B cell (primary cell): ENCODE measurements at regions not wholly inside any gene's neighbourhood (a gene's known extent, or its start where the extent isn't known, plus 50 kb on each side); places are given as distances from the start of the nearest gene placed in this dataset.

Source experiments
- ATAC-seq: fragments of 200-7000 bp; cut with Tn5 transposase; one replicate; pipeline ENCODE4 v1.10.0; 2021; ENCODE audit warnings: low read depth, mild to moderate bottlenecking, moderate number of reproducible peaks, moderate library complexity
- CTCF ChIA-PET: fragments of 350-600 bp; sonication (Branson Sonifier 250); formaldehyde crosslinking; loops from one replicate; lab custom pipeline; 2021; ENCODE audit warnings: antibody characterized with exemption, inconsistent platforms; lab: Charles Lee
- POLR2A ChIA-PET: fragments of 350-600 bp; sonication (Branson Sonifier 250); formaldehyde crosslinking; loops from one replicate; lab custom pipeline; 2021; ENCODE audit warnings: antibody characterized with exemption; lab: Charles Lee
- DNase-seq: peaks from one replicate; pipeline ENCODE4 v3.0.0; 2013
- H2AFZ ChIP-seq: 2 replicates; pipeline ENCODE4 v1.6.1; 2012; ENCODE audit warnings: mild to moderate bottlenecking, low read depth, low read length; ENCODE audit not compliant: insufficient read depth, poor library complexity, severe bottlenecking
- H3K27ac ChIP-seq, 2 donors: 1 replicate in 1 of 2; 2 replicates in 1 of 2; pipeline ENCODE4 v1.5.1; 2012 to 2013; ENCODE audit warnings: low read length in 2 of 2, mild to moderate bottlenecking in 2 of 2, moderate library complexity in 1 of 2
- H3K27me3 ChIP-seq, 4 experiments: fragments of 200-600 bp in 1 of 4; sonication (generic) in 1 of 4; replicated peaks in 1 of 4; 1 replicate in 2 of 4; 2 replicates in 2 of 4; pipeline versions ENCODE4 v1.6.1 to v1.7.0; 2013 to 2016; ENCODE audit warnings: low read length in 3 of 4, mild to moderate bottlenecking in 2 of 4, mixed read lengths in 1 of 4, moderate library complexity in 1 of 4; ENCODE audit not compliant: insufficient read depth in 4 of 4, control insufficient read depth in 3 of 4; ENCODE audit errors: control extremely low read depth in 1 of 4
- H3K36me3 ChIP-seq, 2 experiments: replicated peaks in 1 of 2; 1 replicate in 1 of 2; 2 replicates in 1 of 2; pipeline versions ENCODE4 v1.6.1 to v1.7.1; 2013; ENCODE audit warnings: low read length in 1 of 2; ENCODE audit not compliant: insufficient read depth in 2 of 2, control insufficient read depth in 1 of 2; ENCODE audit errors: control extremely low read depth in 1 of 2, extremely low read depth in 1 of 2
- H3K4me1 ChIP-seq, 2 donors: fragments of 200-600 bp in 1 of 2; sonication (generic) in 1 of 2; 1 replicate in 1 of 2; 2 replicates in 1 of 2; pipeline versions ENCODE4 v1.5.1 to v1.6.1; 2013 to 2017; ENCODE audit warnings: low read length in 2 of 2; ENCODE audit not compliant: control insufficient read depth in 2 of 2, insufficient read depth in 2 of 2
- H3K4me2 ChIP-seq: replicated peaks from 2 replicates; pipeline ENCODE3; 2012; ENCODE audit warnings: mild to moderate bottlenecking, low read depth, low read length; ENCODE audit not compliant: poor library complexity, severe bottlenecking
- H3K4me3 ChIP-seq, 5 experiments: fragments of 200-600 bp in 1 of 5; sonication (generic) in 1 of 5; 1 replicate in 3 of 5; 2 replicates in 2 of 5; pipeline versions ENCODE4 v1.5.1 to v1.7.0; 2011 to 2016; ENCODE audit warnings: low read length in 4 of 5, mild to moderate bottlenecking in 4 of 5, low read depth in 2 of 5, control low read depth in 1 of 5, moderate library complexity in 1 of 5; ENCODE audit not compliant: insufficient read depth in 1 of 5; ENCODE audit errors: control extremely low read depth in 1 of 5, extremely low read depth in 1 of 5
- H3K79me2 ChIP-seq: fragments of 200-600 bp; sonication (generic); one replicate; pipeline ENCODE4 v1.6.0; 2016; ENCODE audit warnings: low read length; ENCODE audit not compliant: control insufficient read depth, insufficient read depth
- H3K9ac ChIP-seq: fragments of 200-600 bp; sonication (generic); 2 replicates; pipeline ENCODE4 v1.6.1; 2017; ENCODE audit warnings: mild to moderate bottlenecking, low read length, moderate library complexity
- H3K9me3 ChIP-seq, 3 donors: one replicate each; pipeline versions ENCODE4 v1.6.1 to v1.7.1; 2013; ENCODE audit warnings: low read length in 2 of 3; ENCODE audit not compliant: control insufficient read depth in 2 of 3, insufficient read depth in 1 of 3; ENCODE audit errors: control extremely low read depth in 1 of 3
- H4K20me1 ChIP-seq: 2 replicates; pipeline ENCODE4 v1.6.0; 2012; ENCODE audit warnings: mild to moderate bottlenecking, low read length; ENCODE audit not compliant: insufficient read depth, control insufficient read depth, poor library complexity, severe bottlenecking
- H3K27ac Mint-ChIP-seq: one replicate; pipeline ENCODE4 v1.8.0; 2021; ENCODE audit warnings: mixed read lengths
- H3K27me3 Mint-ChIP-seq: one replicate; pipeline ENCODE4 v1.8.0; 2021; ENCODE audit warnings: mixed read lengths
- H3K4me1 Mint-ChIP-seq: one replicate; pipeline ENCODE4 v1.8.0; 2021; ENCODE audit warnings: mixed read lengths
- H3K4me3 Mint-ChIP-seq: one replicate; pipeline ENCODE4 v1.8.0; 2021; ENCODE audit warnings: mixed read lengths
- H3K9me3 Mint-ChIP-seq: one replicate; pipeline ENCODE4 v1.8.0; 2022; ENCODE audit warnings: mixed read lengths; ENCODE audit not compliant: insufficient read depth
- EZH2 ChIP-seq: IDR thresholded peaks from 2 replicates; pipeline ENCODE4 v1.6.1; 2012; ENCODE audit warnings: borderline replicate concordance, low read depth, mild to moderate bottlenecking, moderate library complexity, low read length; ENCODE audit not compliant: insufficient read depth, poor library complexity, severe bottlenecking
- WGBS: methylation state at CpG from one replicate; pipeline ENCODE4 v1.1.5; 2013; ENCODE audit warnings: missing lambda C conversion rate; ENCODE audit not compliant: insufficient coverage; 5-methylcytosine and 5-hydroxymethylcytosine counted together
- intact Hi-C: fragments of 100-400 bp; cut with micrococcal nuclease; formaldehyde crosslinking; loops from one replicate; pipeline ENCODE4 v1.10.0; 2022
- TF ChIP-seq, protein P1 (sequence below): fragments of 200-600 bp; IDR thresholded peaks from one replicate; pipeline ENCODE4 v1.8.0; 2022; ENCODE audit warnings: antibody characterized with exemption, mild to moderate bottlenecking

DNA sequence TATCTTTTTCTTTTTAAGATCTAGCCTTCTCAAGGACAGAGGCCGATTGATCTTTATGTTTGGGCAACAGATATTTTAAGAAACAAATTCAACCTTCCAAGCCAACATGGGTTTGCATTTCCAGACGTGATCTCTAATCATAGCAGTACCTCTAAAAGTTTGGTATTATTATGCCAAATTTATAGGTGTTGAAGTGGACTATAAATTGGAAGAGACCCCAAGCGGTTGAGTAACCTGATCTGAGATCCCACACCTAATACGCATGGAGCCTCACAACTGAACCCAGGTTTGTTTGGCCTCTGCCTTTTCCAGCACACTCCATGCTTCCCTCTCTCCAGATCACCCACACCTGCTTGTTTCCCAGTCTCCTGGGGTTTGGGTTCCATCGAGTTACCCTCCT is 116.5 kb downstream of the DDX1 start:
- no peaks in the 10 kb centered on the region for H3K4me1 ChIP-seq
- ChIA-PET POLR2A (no interaction called here), CTCF (no interaction called here)
- H4K20me1 ChIP-seq: no peaks in the 10 kb centered on the region
- DNase-seq: no peak
- H3K27me3 ChIP-seq: no peaks in the 10 kb centered on the region
- no peaks in the 10 kb centered on the region for H3K79me2 ChIP-seq
- no peaks in the 10 kb centered on the region for H3K36me3 ChIP-seq
- intact Hi-C loops: no loop called here
- H3K4me2 ChIP-seq: no peak overlapping the region
- TF ChIP-seq EZH2: no peak
- TF ChIP-seq, protein P1, sequence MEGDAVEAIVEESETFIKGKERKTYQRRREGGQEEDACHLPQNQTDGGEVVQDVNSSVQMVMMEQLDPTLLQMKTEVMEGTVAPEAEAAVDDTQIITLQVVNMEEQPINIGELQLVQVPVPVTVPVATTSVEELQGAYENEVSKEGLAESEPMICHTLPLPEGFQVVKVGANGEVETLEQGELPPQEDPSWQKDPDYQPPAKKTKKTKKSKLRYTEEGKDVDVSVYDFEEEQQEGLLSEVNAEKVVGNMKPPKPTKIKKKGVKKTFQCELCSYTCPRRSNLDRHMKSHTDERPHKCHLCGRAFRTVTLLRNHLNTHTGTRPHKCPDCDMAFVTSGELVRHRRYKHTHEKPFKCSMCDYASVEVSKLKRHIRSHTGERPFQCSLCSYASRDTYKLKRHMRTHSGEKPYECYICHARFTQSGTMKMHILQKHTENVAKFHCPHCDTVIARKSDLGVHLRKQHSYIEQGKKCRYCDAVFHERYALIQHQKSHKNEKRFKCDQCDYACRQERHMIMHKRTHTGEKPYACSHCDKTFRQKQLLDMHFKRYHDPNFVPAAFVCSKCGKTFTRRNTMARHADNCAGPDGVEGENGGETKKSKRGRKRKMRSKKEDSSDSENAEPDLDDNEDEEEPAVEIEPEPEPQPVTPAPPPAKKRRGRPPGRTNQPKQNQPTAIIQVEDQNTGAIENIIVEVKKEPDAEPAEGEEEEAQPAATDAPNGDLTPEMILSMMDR: no peak
- H3K9me3 Mint-ChIP-seq: no peaks in the 10 kb centered on the region
- no peak overlapping the region for H3K4me3 Mint-ChIP-seq
- H3K4me3 ChIP-seq: no peak overlapping the region
- no peak for ATAC-seq
- no peaks in the 10 kb centered on the region for H3K4me1 Mint-ChIP-seq
- no peak overlapping the region for H3K27ac ChIP-seq
- peaks cover 14% of the 10 kb centered on the region for H3K27me3 Mint-ChIP-seq
- H2AFZ ChIP-seq: no peak overlapping the region
- H3K27ac Mint-ChIP-seq: no peak overlapping the region
- H3K9me3 ChIP-seq: no peaks in the 10 kb centered on the region
- 67% methylated on average over 1 of the region's 5 CpGs for WGBS
- H3K9ac ChIP-seq: no peak overlapping the region

DNA sequence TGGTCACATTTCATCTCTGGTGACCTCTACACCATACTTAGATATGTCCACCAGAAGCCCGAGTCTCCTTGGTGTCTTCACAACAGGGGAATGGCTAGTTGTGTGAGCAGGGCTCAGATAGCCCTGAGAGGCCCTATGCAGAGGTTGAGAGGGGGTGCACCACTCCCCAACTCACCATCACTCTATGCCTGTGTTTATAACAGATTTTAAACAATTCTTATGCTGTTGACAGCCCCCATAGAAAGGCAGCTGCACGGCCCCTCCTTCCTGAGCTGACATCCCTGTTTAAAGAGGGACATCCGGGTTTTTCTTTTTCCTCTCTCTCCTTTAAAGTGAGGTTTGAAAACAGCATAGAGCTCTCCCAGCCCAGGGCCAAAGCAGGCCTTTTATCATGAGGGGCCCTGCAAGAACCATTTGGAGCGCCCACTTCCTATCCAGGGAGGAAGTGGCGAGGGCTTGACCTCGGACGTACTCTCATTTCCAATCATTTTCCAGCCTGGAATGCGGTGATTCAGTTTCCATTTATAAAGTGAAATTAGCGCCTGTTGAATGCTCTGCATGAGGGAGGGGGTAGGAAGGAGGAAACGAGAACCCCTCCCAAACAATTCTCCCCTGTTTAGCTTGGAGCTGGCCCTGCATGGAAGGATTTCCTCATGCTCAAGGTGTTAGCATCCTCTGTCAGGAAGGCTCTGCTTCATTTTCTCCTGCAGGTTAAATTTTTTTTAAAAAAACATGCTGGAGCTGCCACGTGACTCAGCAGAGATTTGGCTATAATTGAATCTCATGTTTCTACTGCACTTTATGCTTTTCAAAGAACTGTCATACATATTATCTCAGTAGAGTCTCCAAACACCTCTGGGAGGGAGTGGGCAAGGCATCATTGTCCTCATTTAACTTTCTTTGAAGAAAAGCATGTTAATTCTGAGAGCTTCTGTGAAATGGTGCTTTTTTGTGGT is 117.5 kb downstream of the DDX1 start:
- Histone ChIP-seq H3K9me3 (peaks cover 0 to under 1% (median 0%) of the 10 kb centered on the region in 3 donors), H3K4me3 (no peak overlapping the region), H3K79me2 (no peaks in the 10 kb centered on the region), H2AFZ (no peak overlapping the region), H3K36me3 (no peaks in the 10 kb centered on the region), H3K27ac (no peak overlapping the region), H3K4me2 (no peak overlapping the region), H3K27me3 (no peaks in the 10 kb centered on the region), H3K4me1 (no peaks in the 10 kb centered on the region), H4K20me1 (no peaks in the 10 kb centered on the region), H3K9ac (no peak overlapping the region)
- Mint-ChIP-seq H3K4me1 (no peaks in the 10 kb centered on the region), H3K9me3 (no peaks in the 10 kb centered on the region), H3K27ac (no peak overlapping the region), H3K27me3 (peaks cover 14% of the 10 kb centered on the region), H3K4me3 (no peak overlapping the region)
- DNase-seq (no peak), ATAC-seq (no peak)
- TF ChIP-seq, protein P1: no peak
- no peak for TF ChIP-seq EZH2
- intact Hi-C loops: no loop called here
- CTCF ChIA-PET: no interaction called here
- WGBS: 59% methylated on average over 3 of the region's 11 CpGs
- POLR2A ChIA-PET: no interaction called here
